ENCODE measurements at regions not wholly inside any gene's neighbourhood (a gene's known extent, or its start where the extent isn't known, plus 50 kb on each side); places are given as distances from the start of the nearest gene placed in this dataset.
"Not testable (repeated sequence)": the region's sequence is repeated elsewhere in the genome, so short reads cannot be mapped to it uniquely, and the experiment has no call there.

GRCh38 chr15:66974131-66974530 is 91.3 kb upstream of the SMAD3 start:
- H3K27ac Mint-ChIP-seq, H3K27me3 Mint-ChIP-seq, H3K4me1 Mint-ChIP-seq, H3K4me3 Mint-ChIP-seq, H3K36me3 Mint-ChIP-seq, DNase-seq, H3K9me3 Mint-ChIP-seq: not testable (repeated sequence)

GRCh38 chr15:66976106-66976640 is 89.2 kb upstream of the SMAD3 start:
- H3K4me1 Mint-ChIP-seq, H3K36me3 Mint-ChIP-seq, DNase-seq, H3K9me3 Mint-ChIP-seq, H3K4me3 Mint-ChIP-seq, H3K27ac Mint-ChIP-seq, H3K27me3 Mint-ChIP-seq: not testable (repeated sequence)

- H3K27me3 Mint-ChIP-seq, result peaks cover 15% of the 10 kb centered on the region
- H3K4me1 Mint-ChIP-seq, H3K36me3 Mint-ChIP-seq, H3K9me3 Mint-ChIP-seq, DNase-seq, H3K27ac Mint-ChIP-seq, H3K4me3 Mint-ChIP-seq: not testable (repeated sequence)
Observed at GRCh38 chr15:66980326-66980725, 85.1 kb upstream of the SMAD3 start.

GRCh38 chr15:66981771-66982170 is 83.6 kb upstream of the SMAD3 start:
- no peak overlapping the region for H3K4me3 Mint-ChIP-seq
- DNase-seq, result no peak
- no peak overlapping the region for H3K27ac Mint-ChIP-seq
- H3K27me3 Mint-ChIP-seq, result peaks cover 12% of the 10 kb centered on the region
- H3K36me3 Mint-ChIP-seq, result no peaks in the 10 kb centered on the region
- H3K4me1 Mint-ChIP-seq, result no peaks in the 10 kb centered on the region
- H3K9me3 Mint-ChIP-seq, result no peaks in the 10 kb centered on the region

DNA sequence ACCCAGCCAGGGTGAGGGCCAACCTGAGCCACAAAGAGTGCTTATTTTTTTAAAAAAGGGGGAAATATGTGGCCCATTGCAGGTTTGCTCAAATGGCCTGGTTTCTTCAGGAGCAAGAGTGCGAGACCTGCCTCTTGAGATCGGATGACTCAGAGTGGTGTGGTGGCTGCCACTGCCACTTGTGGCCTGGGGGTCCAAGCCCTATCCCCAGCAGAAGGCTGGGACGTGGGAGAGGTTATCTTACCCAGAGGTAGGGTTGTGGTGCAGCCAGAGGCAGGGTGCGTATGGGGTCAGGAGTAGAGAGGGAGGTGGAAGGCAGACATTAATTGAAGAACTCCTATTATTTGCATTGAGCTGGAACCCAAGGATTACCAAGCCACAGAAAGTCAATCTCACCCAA is 83.2 kb upstream of the SMAD3 start:
- Mint-ChIP-seq H3K4me1 (no peaks in the 10 kb centered on the region), H3K27ac (no peak overlapping the region), H3K4me3 (no peak overlapping the region), H3K27me3 (peaks cover 12% of the 10 kb centered on the region), H3K9me3 (no peaks in the 10 kb centered on the region), H3K36me3 (no peaks in the 10 kb centered on the region)
- DNase-seq, result no peak

DNA sequence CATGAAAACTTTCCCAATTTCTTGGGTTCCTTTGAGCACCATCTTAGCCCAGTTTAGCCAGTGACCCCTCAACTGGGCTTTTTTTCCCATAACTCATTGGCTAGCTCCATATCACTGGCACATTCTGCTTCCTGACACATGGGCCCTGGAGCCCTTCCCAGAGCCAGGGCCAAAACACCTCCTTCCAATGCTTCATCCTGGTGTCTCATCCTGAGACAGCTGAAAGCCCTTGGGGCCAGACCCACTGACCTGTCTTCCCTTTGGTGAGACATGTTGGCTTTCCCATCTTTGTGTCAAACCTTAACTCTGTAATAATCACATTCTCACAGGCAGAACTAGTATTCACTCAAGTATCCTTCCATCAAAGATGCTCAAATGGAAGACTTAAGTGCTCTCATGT is 82.6 kb upstream of the SMAD3 start:
- peaks cover 12% of the 10 kb centered on the region for H3K27me3 Mint-ChIP-seq
- no peak for DNase-seq
- H3K4me1 Mint-ChIP-seq, result no peaks in the 10 kb centered on the region
- no peak overlapping the region for H3K4me3 Mint-ChIP-seq
- no peaks in the 10 kb centered on the region for H3K9me3 Mint-ChIP-seq
- no peaks in the 10 kb centered on the region for H3K36me3 Mint-ChIP-seq
- H3K27ac Mint-ChIP-seq, result no peak overlapping the region

- Mint-ChIP-seq H3K27me3 (peaks cover 12% of the 10 kb centered on the region), H3K36me3 (no peaks in the 10 kb centered on the region), H3K4me3 (no peak overlapping the region), H3K4me1 (peaks cover 2% of the 10 kb centered on the region), H3K9me3 (no peaks in the 10 kb centered on the region), H3K27ac (no peak overlapping the region)
- no peak for DNase-seq
Observed at GRCh38 chr15:66985653-66986052, 79.7 kb upstream of the SMAD3 start.

DNA sequence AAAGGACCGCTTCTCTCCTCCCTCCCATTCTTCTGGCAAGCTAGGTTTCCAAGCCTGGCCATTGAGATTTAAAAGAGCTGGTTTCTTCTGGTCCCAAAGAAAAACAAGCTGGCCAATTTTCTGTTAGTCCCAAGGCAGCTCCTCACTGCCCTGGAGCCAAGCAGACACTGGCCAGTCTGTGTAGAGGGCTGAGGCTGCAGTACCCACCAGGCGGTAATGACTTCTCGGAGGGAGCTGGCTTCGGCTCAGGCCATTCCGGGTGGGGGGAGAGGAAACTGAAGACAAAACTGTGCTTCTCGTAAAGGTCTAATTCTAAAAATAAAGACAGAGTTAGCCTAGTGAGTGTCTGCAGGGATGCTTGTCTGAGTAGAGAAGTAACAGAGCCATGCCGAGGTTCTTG is 78.5 kb upstream of the SMAD3 start:
- no peak overlapping the region for H3K27ac Mint-ChIP-seq
- peaks cover 3% of the 10 kb centered on the region for H3K4me1 Mint-ChIP-seq
- H3K9me3 Mint-ChIP-seq, result no peaks in the 10 kb centered on the region
- H3K4me3 Mint-ChIP-seq, result no peak overlapping the region
- H3K27me3 Mint-ChIP-seq, result peaks cover 12% of the 10 kb centered on the region
- H3K36me3 Mint-ChIP-seq, result no peaks in the 10 kb centered on the region
- no peak for DNase-seq

DNA sequence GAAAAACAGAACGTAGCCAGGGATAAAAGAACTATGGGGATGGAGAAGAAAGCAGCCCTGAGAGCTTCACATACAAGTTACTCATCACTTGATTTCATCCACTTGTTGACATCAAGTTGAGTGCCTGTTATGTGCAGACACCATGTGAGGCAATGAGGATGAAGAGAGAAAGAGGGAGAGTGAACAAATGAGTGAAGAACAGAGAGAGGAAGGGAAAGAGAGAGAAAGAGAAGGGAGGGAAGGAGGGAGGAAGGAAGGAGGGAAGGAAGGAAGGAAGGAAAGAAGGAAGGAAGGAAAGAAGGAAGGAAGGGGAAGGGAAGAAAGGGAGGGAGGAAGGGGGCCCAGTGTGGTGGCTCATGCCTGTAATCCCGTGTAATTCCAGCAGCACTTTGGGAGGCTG is 72.3 kb upstream of the SMAD3 start:
- H3K36me3 Mint-ChIP-seq, result no peaks in the 10 kb centered on the region
- no peak overlapping the region for H3K27ac Mint-ChIP-seq
- H3K4me1 Mint-ChIP-seq, result peaks cover 3% of the 10 kb centered on the region
- peaks cover under 1% of the 10 kb centered on the region for H3K9me3 Mint-ChIP-seq
- no peak for DNase-seq
- H3K4me3 Mint-ChIP-seq, result no peak overlapping the region
- no peaks in the 10 kb centered on the region for H3K27me3 Mint-ChIP-seq

DNA sequence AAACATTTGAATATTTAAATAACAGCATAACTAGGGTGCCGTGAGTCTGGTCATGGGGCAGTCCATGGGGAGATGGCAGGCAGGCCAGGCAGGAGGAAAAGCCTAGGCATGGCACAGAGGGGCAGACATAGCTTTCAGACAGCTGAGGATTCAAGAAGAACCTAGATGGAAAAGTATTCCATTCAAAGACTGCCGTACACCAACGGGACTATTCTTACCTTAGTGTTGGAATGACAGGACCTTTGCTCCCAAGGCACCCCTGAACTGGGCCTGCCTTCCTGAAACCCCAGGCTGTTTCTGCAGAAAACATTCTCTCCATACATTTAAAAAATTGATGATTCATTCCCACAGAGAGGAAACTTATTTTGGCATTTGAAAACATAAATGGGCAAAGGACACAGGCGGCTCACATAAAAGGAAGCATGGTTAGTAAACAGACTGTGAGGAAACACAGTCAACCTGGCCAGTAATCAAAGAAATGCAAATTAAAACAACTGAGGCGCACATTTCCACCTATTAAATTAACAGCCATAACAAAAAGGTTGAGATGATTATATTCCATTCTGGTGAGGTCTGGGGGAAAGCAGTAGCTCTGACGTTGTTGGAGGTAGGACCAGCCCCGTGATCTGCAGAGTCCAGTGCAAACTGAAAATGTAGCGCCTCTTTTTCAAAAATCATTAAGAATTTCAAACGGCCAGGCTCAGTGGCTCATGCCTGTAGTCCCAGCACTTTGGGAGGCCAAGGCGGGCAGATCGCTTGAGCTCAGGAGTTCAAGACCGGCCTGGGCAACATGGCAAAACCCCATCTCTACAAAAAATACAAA is 71.3 kb upstream of the SMAD3 start:
- no peak overlapping the region for H3K27ac Mint-ChIP-seq

GRCh38 chr15:66994927-66995656 is 70.3 kb upstream of the SMAD3 start:
- DNase-seq, result no peak
- H3K4me1 Mint-ChIP-seq, result peaks cover 3% of the 10 kb centered on the region
- no peaks in the 10 kb centered on the region for H3K36me3 Mint-ChIP-seq
- no peak overlapping the region for H3K27ac Mint-ChIP-seq
- no peak overlapping the region for H3K4me3 Mint-ChIP-seq
- peaks cover 6% of the 10 kb centered on the region for H3K9me3 Mint-ChIP-seq
- H3K27me3 Mint-ChIP-seq, result no peaks in the 10 kb centered on the region

More for the DNA sequence above, 71.3 kb upstream of the SMAD3 start:
- no peaks in the 10 kb centered on the region for H3K36me3 Mint-ChIP-seq
- peaks cover 5% of the 10 kb centered on the region for H3K9me3 Mint-ChIP-seq
- H3K4me1 Mint-ChIP-seq, result peaks cover 3% of the 10 kb centered on the region
- no peak for DNase-seq
- no peaks in the 10 kb centered on the region for H3K27me3 Mint-ChIP-seq
- no peak overlapping the region for H3K4me3 Mint-ChIP-seq

GRCh38 chr15:66996094-66996493 is 69.3 kb upstream of the SMAD3 start:
- Mint-ChIP-seq H3K4me1 (no peaks in the 10 kb centered on the region), H3K27ac (no peak overlapping the region), H3K9me3 (peaks cover 6% of the 10 kb centered on the region), H3K4me3 (no peak overlapping the region), H3K36me3 (no peaks in the 10 kb centered on the region), H3K27me3 (no peaks in the 10 kb centered on the region)
- DNase-seq, result no peak

GRCh38 chr15:66997212-66997611 is 68.2 kb upstream of the SMAD3 start:
- no peaks in the 10 kb centered on the region for H3K4me1 Mint-ChIP-seq
- no peak overlapping the region for H3K4me3 Mint-ChIP-seq
- H3K36me3 Mint-ChIP-seq, result no peaks in the 10 kb centered on the region
- H3K9me3 Mint-ChIP-seq, result peaks cover 6% of the 10 kb centered on the region
- no peak overlapping the region for H3K27ac Mint-ChIP-seq
- DNase-seq, result no peak
- peaks cover 4% of the 10 kb centered on the region for H3K27me3 Mint-ChIP-seq

GRCh38 chr15:66998234-66998633 is 67.2 kb upstream of the SMAD3 start:
- not testable (repeated sequence) for H3K4me3 Mint-ChIP-seq, H3K36me3 Mint-ChIP-seq, H3K4me1 Mint-ChIP-seq, H3K27ac Mint-ChIP-seq, H3K9me3 Mint-ChIP-seq, DNase-seq, H3K27me3 Mint-ChIP-seq

DNA sequence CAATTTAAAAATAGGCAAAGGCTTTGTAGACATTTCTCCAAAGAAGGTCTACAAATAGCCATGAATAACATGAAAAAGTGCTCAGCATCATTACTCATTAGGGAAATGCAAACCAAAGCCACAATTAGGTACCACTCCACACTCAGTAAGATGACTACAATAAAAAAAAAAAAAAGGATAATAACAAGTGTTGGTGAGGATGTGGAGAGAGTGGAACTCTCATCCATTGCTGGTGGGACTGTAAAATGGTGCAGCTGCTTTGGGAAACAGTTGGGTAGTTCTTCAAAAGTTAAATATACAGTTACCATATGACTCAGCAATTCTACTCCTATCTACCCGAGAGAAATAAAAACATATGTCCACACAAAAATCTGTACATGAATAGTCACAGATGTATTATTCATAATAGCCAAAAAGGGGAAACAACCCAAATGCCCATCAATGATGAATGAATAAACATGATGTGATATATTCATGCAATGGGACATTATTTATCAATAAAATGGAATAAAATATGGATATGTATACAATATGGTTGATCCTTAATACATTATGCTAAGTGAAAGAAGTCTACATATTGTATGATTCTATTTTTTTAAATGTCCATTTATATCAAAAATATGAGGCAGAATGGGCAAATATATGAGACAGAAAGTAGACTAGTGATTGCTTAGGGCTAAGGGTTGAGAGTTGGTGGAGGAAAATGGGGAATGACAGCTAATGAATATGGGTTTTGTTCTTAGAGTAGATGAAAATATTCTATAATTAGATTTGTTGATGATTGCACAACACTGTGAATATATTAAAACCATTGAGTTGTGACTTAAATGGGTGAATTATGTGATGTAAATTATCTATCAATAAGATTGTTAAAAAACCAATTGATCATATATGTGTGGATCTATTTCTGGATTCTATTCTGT is 66.1 kb upstream of the SMAD3 start:
- no peaks in the 10 kb centered on the region for H3K4me1 Mint-ChIP-seq
- H3K27ac Mint-ChIP-seq, result no peak overlapping the region
- no peaks in the 10 kb centered on the region for H3K36me3 Mint-ChIP-seq
- no peak overlapping the region for H3K4me3 Mint-ChIP-seq
- no peak for DNase-seq
- peaks cover 6% of the 10 kb centered on the region for H3K9me3 Mint-ChIP-seq
- H3K27me3 Mint-ChIP-seq, result peaks cover 8% of the 10 kb centered on the region

Data from activated naive CD8-positive, alpha-beta T cell treated with anti-CD3 and anti-CD28 coated beads for 36 hours (primary cell).